SK-N-SH (cell line): ENCODE measurements at regions not wholly inside any gene's neighbourhood (a gene's known extent, or its start where the extent isn't known, plus 50 kb on each side); places are given as distances from the start of the nearest gene placed in this dataset.

Experiments
- CTCF ChIA-PET: fragments of 300-600, 350-600 bp; formaldehyde crosslinking; extraction: SDS; loops from one replicate; lab custom pipeline; 2021; lab: Yijun Ruan, JAX
- POLR2A ChIA-PET: fragments of 350-600 bp; sonication (Branson Sonifier 250); formaldehyde crosslinking; extraction: SDS; loops from one replicate; lab custom pipeline; 2020; ENCODE audit warnings: antibody characterized with exemption, inconsistent platforms; lab: Yijun Ruan, JAX
- DNase-seq: peaks from one replicate; pipeline ENCODE4 v3.0.0; 2012
- H2AFZ ChIP-seq: fragments of 200-600 bp; sonication (generic); 2 replicates; pipeline ENCODE4 v1.8.1; 2016; ENCODE audit warnings: antibody characterized with exemption, mild to moderate bottlenecking, low read depth
- H3F3A ChIP-seq: fragments of 200-600 bp; sonication (generic); replicated peaks from 2 replicates; pipeline ENCODE3; 2016; ENCODE audit warnings: antibody characterized with exemption, mild to moderate bottlenecking; ENCODE audit not compliant: insufficient read depth
- H3K27ac ChIP-seq, 2 experiments: fragments of 200-500 bp in 1 of 2; fragments of 200-600 bp in 1 of 2; sonication (Bioruptor generic) in 1 of 2; sonication (generic), shearing (Covaris generic) in 1 of 2; 2 replicates each; pipeline versions ENCODE4 v1.5.1 to v1.6.1; 2014 to 2016; ENCODE audit warnings: low read depth in 2 of 2, inconsistent platforms in 1 of 2, low read length in 1 of 2, mild to moderate bottlenecking in 1 of 2, mixed read lengths in 1 of 2
- H3K27me3 ChIP-seq: fragments of 200-600 bp; sonication (generic), shearing (Covaris generic); 2 replicates; pipeline ENCODE4 v1.6.1; 2016; ENCODE audit warnings: mixed run types; ENCODE audit not compliant: insufficient read depth
- H3K36me3 ChIP-seq, 2 experiments: fragments of 200-500 bp in 1 of 2; fragments of 200-600 bp in 1 of 2; sonication (Bioruptor generic) in 1 of 2; sonication (generic) in 1 of 2; replicated peaks in 1 of 2; 2 replicates each; pipeline versions ENCODE3 to v1.5.1; 2014 to 2016; ENCODE audit warnings: low read length in 1 of 2, mild to moderate bottlenecking in 1 of 2; ENCODE audit not compliant: insufficient read depth in 2 of 2, control insufficient read depth in 1 of 2
- H3K4me1 ChIP-seq, 2 experiments: fragments of 200-500 bp in 1 of 2; fragments of 200-600 bp in 1 of 2; sonication (Bioruptor generic) in 1 of 2; sonication (generic), shearing (Covaris generic) in 1 of 2; 2 replicates each; pipeline versions ENCODE4 v1.5.1 to v1.6.1; 2014 to 2016; ENCODE audit warnings: low read depth in 1 of 2, low read length in 1 of 2, mixed run types in 1 of 2; ENCODE audit not compliant: insufficient read depth in 2 of 2, control insufficient read depth in 1 of 2
- H3K4me2 ChIP-seq: fragments of 200-600 bp; sonication (generic), shearing (Covaris generic); 2 replicates; pipeline ENCODE4 v1.6.1; 2017; ENCODE audit warnings: mixed run types
- H3K4me3 ChIP-seq, 2 experiments: fragments of 200-500 bp in 1 of 2; fragments of 200-600 bp in 1 of 2; sonication (Bioruptor generic) in 1 of 2; sonication (generic), shearing (Covaris generic) in 1 of 2; 2 replicates each; pipeline versions ENCODE4 v1.5.1 to v1.8.1; 2014 to 2016; ENCODE audit warnings: low read depth in 2 of 2, inconsistent platforms in 1 of 2, low read length in 1 of 2, mild to moderate bottlenecking in 1 of 2, mixed read lengths in 1 of 2, moderate library complexity in 1 of 2
- H3K79me2 ChIP-seq: fragments of 200-600 bp; sonication (generic); 2 replicates; pipeline ENCODE4 v1.8.1; 2017; ENCODE audit warnings: mild to moderate bottlenecking; ENCODE audit not compliant: insufficient read depth
- H3K9ac ChIP-seq: fragments of 200-600 bp; sonication (generic); 2 replicates; pipeline ENCODE4 v1.6.1; 2017; ENCODE audit warnings: mixed run types
- H3K9me2 ChIP-seq: fragments of 200-600 bp; sonication (generic); 2 replicates; pipeline ENCODE4 v1.6.1; 2017; ENCODE audit warnings: mixed run types
- H3K9me3 ChIP-seq: fragments of 200-600 bp; sonication (generic); 2 replicates; pipeline ENCODE4 v1.6.1; 2017; ENCODE audit warnings: mixed run types, mild to moderate bottlenecking, moderate library complexity
- H4K20me1 ChIP-seq: fragments of 200-600 bp; sonication (generic); 2 replicates; pipeline ENCODE4 v1.6.1; 2017; ENCODE audit warnings: mild to moderate bottlenecking, mixed run types; ENCODE audit not compliant: insufficient read depth
- EP300 ChIP-seq, 2 experiments: IDR thresholded peaks; 2 replicates each; pipeline versions ENCODE4 v1.4.0 to v1.6.1; 2012; ENCODE audit warnings: borderline replicate concordance in 1 of 2, low read depth in 1 of 2, low read length in 1 of 2
- EZH2phosphoT487 ChIP-seq: fragments of 200-600 bp; sonication (generic); IDR thresholded peaks from 2 replicates; pipeline ENCODE4 v1.6.1; 2017; ENCODE audit warnings: low read depth, mixed run types, mild to moderate bottlenecking, antibody characterized with exemption, moderate library complexity, borderline replicate concordance
- FOSL2 ChIP-seq: IDR thresholded peaks from 2 replicates; pipeline ENCODE4 v1.4.0; 2012; ENCODE audit warnings: low read depth, mild to moderate bottlenecking, moderate library complexity, borderline replicate concordance
- FOXJ3 ChIP-seq: sonication (generic); formaldehyde crosslinking; IDR thresholded peaks from 2 replicates; pipeline ENCODE4 v1.5.1; 2020; ENCODE audit warnings: mild to moderate bottlenecking, missing genetic modification reagents
- GATA2 ChIP-seq: sonication (generic); formaldehyde crosslinking; IDR thresholded peaks from 2 replicates; pipeline ENCODE4 v1.5.0; 2020; ENCODE audit warnings: mild to moderate bottlenecking, missing genetic modification reagents
- IRF3 ChIP-seq: fragments of 150-350 bp; IDR thresholded peaks from 2 replicates; pipeline ENCODE4 v1.6.1; 2016; ENCODE audit warnings: mild to moderate bottlenecking, low read depth, low read length
- MEF2A ChIP-seq: IDR thresholded peaks from 2 replicates; pipeline ENCODE4 v1.4.0; 2012; ENCODE audit warnings: low read depth, borderline replicate concordance
- PBX3 ChIP-seq: IDR thresholded peaks from 2 replicates; pipeline ENCODE4; 2012
- POLR2AphosphoS5 ChIP-seq: IDR thresholded peaks from 2 replicates; pipeline ENCODE4 v1.6.1; 2012; ENCODE audit warnings: low read depth, low read length
- RAD21 ChIP-seq: IDR thresholded peaks from 2 replicates; pipeline ENCODE4 v1.6.1; 2012; ENCODE audit warnings: mild to moderate bottlenecking, low read length
- RCOR1 ChIP-seq: fragments of 150-350 bp; IDR thresholded peaks from 2 replicates; pipeline ENCODE4 v1.6.1; 2017; ENCODE audit warnings: antibody characterized with exemption, low read length
- RFX5 ChIP-seq: IDR thresholded peaks from 2 replicates; pipeline ENCODE4 v1.6.1; 2012; ENCODE audit warnings: mild to moderate bottlenecking, improper control_type of control experiment, low read length
- RXRA ChIP-seq: IDR thresholded peaks from 2 replicates; pipeline ENCODE4 v1.4.0; 2012; ENCODE audit warnings: low read depth, mild to moderate bottlenecking, borderline replicate concordance
- SIN3A ChIP-seq: IDR thresholded peaks from 2 replicates; pipeline ENCODE4 v1.6.1; 2012; ENCODE audit warnings: low read depth, mild to moderate bottlenecking, low read length, moderate library complexity, borderline replicate concordance
- TAF1 ChIP-seq: IDR thresholded peaks from 2 replicates; pipeline ENCODE4 v1.6.1; 2012; ENCODE audit warnings: low read depth, mild to moderate bottlenecking, low read length, moderate library complexity, borderline replicate concordance
- TCF12 ChIP-seq: IDR thresholded peaks from 2 replicates; pipeline ENCODE4 v1.4.0; 2012
- TEAD4 ChIP-seq: IDR thresholded peaks from 2 replicates; pipeline ENCODE4 v1.4.0; 2012; ENCODE audit warnings: mild to moderate bottlenecking, borderline replicate concordance; ENCODE audit not compliant: insufficient read depth
- USF1 ChIP-seq: IDR thresholded peaks from 2 replicates; pipeline ENCODE4 v1.4.0; 2012; ENCODE audit warnings: low read depth, borderline replicate concordance
- ZBTB33 ChIP-seq: IDR thresholded peaks from 2 replicates; pipeline ENCODE4 v1.4.0; 2012; ENCODE audit warnings: low read depth, borderline replicate concordance
- WGBS: methylation state at CpG from one replicate; pipeline ENCODE4 v1.1.6; 2017; ENCODE audit warnings: low lambda C conversion rate; 5-methylcytosine and 5-hydroxymethylcytosine counted together

DNA sequence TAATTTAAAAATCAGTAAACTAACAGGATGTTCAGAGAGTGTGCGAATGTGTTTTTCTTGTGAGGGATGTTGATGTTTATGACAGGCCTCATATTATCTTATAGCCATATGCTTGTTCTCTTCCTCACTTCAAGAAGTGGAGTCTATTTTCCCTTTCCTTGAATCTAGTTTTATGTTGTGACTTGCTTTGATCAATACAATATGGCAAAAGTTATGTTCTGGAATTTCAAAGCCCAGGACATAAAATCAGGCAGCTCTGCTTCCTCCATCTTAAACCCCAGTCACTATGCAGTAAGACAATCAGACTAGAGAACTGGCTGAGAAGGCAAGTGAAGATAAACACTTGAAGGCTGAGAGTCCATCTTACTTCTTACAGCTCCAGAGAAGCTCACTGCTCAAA is 585.1 kb upstream of the NETO1 start:
- WGBS, result 77% methylated on average over 1 of the region's 1 CpG
- no peak for DNase-seq
- Histone ChIP-seq H3K9ac (no peak overlapping the region), H3K36me3 (no peaks in the 10 kb centered on the region), H3K9me2 (no peaks in the 10 kb centered on the region), H3K27ac (no peak overlapping the region), H3K9me3 (no peaks in the 10 kb centered on the region), H3K4me1 (no peaks in the 10 kb centered on the region), H4K20me1 (no peaks in the 10 kb centered on the region), H3K4me3 (no peak overlapping the region), H3F3A (no peaks in the 10 kb centered on the region), H3K4me2 (no peak overlapping the region), H3K79me2 (no peaks in the 10 kb centered on the region), H2AFZ (no peak overlapping the region), H3K27me3 (no peaks in the 10 kb centered on the region; the same call in 1 of the 2 replicates)
- TF ChIP-seq SIN3A (no peak), GATA2 (CRISPR knock-in tag) (no peak)
- ChIA-PET POLR2A (no interaction called here), CTCF (no interaction called here)

DNA sequence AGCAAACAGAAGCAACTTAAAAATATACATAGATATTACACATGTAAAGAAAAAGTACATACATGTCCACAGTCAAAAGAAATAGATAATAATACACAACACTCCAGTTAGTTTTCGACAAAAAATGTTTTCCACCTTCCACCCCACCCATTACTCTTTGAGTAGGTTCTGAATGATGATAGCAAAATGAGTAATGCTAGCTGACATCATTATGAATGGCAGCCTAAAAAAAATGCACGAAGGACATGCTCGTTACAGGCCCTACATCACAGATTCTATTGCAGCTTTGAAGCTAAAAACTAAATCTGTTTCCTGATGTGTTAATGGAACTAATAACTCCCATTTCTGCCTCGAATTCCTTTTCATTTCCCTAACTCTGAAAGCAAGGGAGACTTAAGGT is 578.7 kb upstream of the NETO1 start:
- H3K4me2 ChIP-seq, result no peak overlapping the region
- no peaks in the 10 kb centered on the region for H3K9me3 ChIP-seq
- H4K20me1 ChIP-seq, result no peaks in the 10 kb centered on the region
- no peaks in the 10 kb centered on the region for H3K4me1 ChIP-seq
- POLR2A ChIA-PET, result no interaction called here
- H3K27me3 ChIP-seq, result no peaks in the 10 kb centered on the region
- CTCF ChIA-PET, result no interaction called here
- H3F3A ChIP-seq, result no peaks in the 10 kb centered on the region
- no peak overlapping the region for H3K9ac ChIP-seq
- 0 out of 2 replicates have a peak overlapping the region, but pooled peaks have one; percentile 41 for H2AFZ ChIP-seq
- no peaks in the 10 kb centered on the region for H3K79me2 ChIP-seq
- H3K4me3 ChIP-seq, result no peak overlapping the region
- TF ChIP-seq TAF1, result no peak
- TF ChIP-seq MEF2A, result no peak
- TF ChIP-seq USF1, result no peak
- TF ChIP-seq PBX3, result 0 out of 2 replicates have a peak, but pooled peaks have one; percentile 11
- TF ChIP-seq FOSL2, result no peak
- no peaks in the 10 kb centered on the region for H3K36me3 ChIP-seq
- no peak overlapping the region for H3K27ac ChIP-seq
- H3K9me2 ChIP-seq, result no peaks in the 10 kb centered on the region
- no peak for DNase-seq
- 4% methylated on average over 4 of the region's 4 CpGs for WGBS

DNA sequence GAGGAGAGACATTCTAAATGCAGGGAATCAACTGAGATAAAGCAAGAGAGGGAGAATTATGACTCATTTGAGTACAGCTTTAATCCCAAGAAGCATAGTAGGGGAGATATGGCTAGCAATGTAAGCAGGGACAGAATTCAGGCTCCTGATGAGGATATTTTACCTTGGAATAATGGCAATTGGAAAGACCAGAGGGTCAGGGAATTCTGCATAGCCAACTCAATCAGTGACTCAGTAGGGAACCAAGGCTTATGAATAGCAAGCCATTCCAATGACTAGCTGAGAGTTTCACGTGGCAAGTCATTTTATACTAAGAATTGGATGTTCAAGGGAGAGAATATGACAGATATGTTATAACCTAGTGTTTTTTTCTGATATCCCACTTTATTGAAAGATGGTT is 563.8 kb upstream of the NETO1 start:
- no peaks in the 10 kb centered on the region for H3K9me3 ChIP-seq
- H3K9me2 ChIP-seq, result no peaks in the 10 kb centered on the region
- POLR2A ChIA-PET, result no interaction called here
- no peaks in the 10 kb centered on the region for H3K4me1 ChIP-seq
- H3F3A ChIP-seq, result no peaks in the 10 kb centered on the region
- no peak overlapping the region for H2AFZ ChIP-seq
- no peaks in the 10 kb centered on the region for H4K20me1 ChIP-seq
- H3K27me3 ChIP-seq, result no peaks in the 10 kb centered on the region
- no peak overlapping the region for H3K4me2 ChIP-seq
- WGBS, result 0% methylated on average over 1 of the region's 1 CpG
- no peaks in the 10 kb centered on the region for H3K79me2 ChIP-seq
- H3K4me3 ChIP-seq, result no peak overlapping the region
- no peak overlapping the region for H3K9ac ChIP-seq
- no peak for DNase-seq
- no peak overlapping the region for H3K27ac ChIP-seq
- CTCF ChIA-PET, result no interaction called here
- H3K36me3 ChIP-seq, result no peaks in the 10 kb centered on the region
- TF ChIP-seq RFX5 (no peak), IRF3 (no peak), SIN3A (no peak), EP300 (IDR thresholded peaks at IDR 0.05; ENCODE audit: borderline replicate concordance in 1 of 2, low read depth in 1 of 2, low read length in 1 of 2) (no peak), ZBTB33 (no peak), TCF12 (no peak), FOXJ3 (CRISPR knock-in tag) (no peak), EZH2phosphoT487 (no peak), RAD21 (no peak), RXRA (no peak), TEAD4 (no peak), RCOR1 (no peak), POLR2AphosphoS5 (no peak)
